ENCODE measurements at regions not wholly inside any gene's neighbourhood (a gene's known extent, or its start where the extent isn't known, plus 50 kb on each side); places are given as distances from the start of the nearest gene placed in this dataset.
A peak's percentile ranks its signal among the peaks of the same experiment; 100 is the strongest.

DNA sequence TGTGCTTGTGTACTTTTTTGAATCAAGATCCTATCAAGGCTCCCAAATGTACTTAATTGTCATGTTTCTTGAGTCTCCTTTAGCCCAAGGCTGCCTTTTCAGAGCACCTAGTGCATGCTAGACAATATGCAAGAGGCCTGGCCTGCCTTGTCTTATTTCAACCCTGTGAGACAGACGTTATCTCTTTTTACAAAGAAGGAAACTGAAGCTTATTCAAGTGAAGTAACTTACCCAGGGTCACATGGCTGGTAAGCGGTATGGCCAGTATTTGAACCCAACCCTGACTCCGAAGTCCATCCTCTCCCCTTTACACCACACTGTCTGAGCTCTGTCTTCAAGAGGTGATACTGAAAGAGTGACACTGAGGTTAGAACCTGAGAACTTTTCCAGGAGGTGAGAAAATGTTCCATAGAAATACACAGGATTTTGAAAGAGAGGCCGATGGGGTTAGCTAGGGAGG is 505.1 kb downstream of the FOXO1 start:
- intact Hi-C loops (cut with DNase I; ENCODE audit: low total_unique reads) = no loop called here
- no peaks in the 10 kb centered on the region for H3K27me3 ChIP-seq

DNA sequence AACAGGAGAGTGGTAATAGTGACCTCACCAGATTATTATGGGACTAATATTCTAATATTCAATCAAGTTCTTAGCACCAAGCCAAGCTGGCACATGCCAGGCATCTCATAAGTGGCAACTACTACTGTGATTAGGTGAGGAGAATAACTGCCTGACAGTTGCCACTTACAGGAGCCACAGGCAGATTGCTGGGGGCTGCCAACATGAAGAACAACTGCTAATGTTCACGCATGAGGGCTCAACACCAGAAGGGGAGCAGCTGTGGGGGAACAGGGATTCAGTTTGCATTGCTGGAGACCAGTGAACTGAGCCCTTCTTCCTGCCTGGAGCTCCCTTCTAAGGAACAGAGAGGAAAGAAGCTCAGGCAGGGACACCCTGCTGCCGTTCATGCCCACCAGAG is 504.5 kb downstream of the FOXO1 start:
- Histone ChIP-seq H3K36me3 (no peaks in the 10 kb centered on the region), H3K27ac (no peak overlapping the region), H3K9me3 (no peaks in the 10 kb centered on the region), H3K4me1 (no peaks in the 10 kb centered on the region), H3K27me3 (no peaks in the 10 kb centered on the region), H3K4me3 (no peak overlapping the region)
- TF ChIP-seq POLR2A (IDR thresholded peaks at IDR 0.05) (no peak), POLR2AphosphoS5 (IDR thresholded peaks at IDR 0.05) (no peak)
- TF ChIP-seq, protein P1, sequence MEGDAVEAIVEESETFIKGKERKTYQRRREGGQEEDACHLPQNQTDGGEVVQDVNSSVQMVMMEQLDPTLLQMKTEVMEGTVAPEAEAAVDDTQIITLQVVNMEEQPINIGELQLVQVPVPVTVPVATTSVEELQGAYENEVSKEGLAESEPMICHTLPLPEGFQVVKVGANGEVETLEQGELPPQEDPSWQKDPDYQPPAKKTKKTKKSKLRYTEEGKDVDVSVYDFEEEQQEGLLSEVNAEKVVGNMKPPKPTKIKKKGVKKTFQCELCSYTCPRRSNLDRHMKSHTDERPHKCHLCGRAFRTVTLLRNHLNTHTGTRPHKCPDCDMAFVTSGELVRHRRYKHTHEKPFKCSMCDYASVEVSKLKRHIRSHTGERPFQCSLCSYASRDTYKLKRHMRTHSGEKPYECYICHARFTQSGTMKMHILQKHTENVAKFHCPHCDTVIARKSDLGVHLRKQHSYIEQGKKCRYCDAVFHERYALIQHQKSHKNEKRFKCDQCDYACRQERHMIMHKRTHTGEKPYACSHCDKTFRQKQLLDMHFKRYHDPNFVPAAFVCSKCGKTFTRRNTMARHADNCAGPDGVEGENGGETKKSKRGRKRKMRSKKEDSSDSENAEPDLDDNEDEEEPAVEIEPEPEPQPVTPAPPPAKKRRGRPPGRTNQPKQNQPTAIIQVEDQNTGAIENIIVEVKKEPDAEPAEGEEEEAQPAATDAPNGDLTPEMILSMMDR (IDR thresholded peaks at IDR 0.05) = no peak
- intact Hi-C loops (cut with DNase I; ENCODE audit: low total_unique reads) = no loop called here
- no peak for DNase-seq (ENCODE audit: low spot score in 2 of 2)

More for the DNA sequence above, 505.1 kb downstream of the FOXO1 start:
- Histone ChIP-seq H3K27ac (no peak overlapping the region), H3K4me3 (no peak overlapping the region), H3K4me1 (no peaks in the 10 kb centered on the region), H3K9me3 (no peaks in the 10 kb centered on the region), H3K36me3 (no peaks in the 10 kb centered on the region)
- DNase-seq (ENCODE audit: low spot score in 2 of 2) = no peak
- TF ChIP-seq POLR2AphosphoS5 (IDR thresholded peaks at IDR 0.05) = no peak
- no peak for TF ChIP-seq POLR2A (IDR thresholded peaks at IDR 0.05)
- TF ChIP-seq, protein P1 (IDR thresholded peaks at IDR 0.05) = no peak

DNA sequence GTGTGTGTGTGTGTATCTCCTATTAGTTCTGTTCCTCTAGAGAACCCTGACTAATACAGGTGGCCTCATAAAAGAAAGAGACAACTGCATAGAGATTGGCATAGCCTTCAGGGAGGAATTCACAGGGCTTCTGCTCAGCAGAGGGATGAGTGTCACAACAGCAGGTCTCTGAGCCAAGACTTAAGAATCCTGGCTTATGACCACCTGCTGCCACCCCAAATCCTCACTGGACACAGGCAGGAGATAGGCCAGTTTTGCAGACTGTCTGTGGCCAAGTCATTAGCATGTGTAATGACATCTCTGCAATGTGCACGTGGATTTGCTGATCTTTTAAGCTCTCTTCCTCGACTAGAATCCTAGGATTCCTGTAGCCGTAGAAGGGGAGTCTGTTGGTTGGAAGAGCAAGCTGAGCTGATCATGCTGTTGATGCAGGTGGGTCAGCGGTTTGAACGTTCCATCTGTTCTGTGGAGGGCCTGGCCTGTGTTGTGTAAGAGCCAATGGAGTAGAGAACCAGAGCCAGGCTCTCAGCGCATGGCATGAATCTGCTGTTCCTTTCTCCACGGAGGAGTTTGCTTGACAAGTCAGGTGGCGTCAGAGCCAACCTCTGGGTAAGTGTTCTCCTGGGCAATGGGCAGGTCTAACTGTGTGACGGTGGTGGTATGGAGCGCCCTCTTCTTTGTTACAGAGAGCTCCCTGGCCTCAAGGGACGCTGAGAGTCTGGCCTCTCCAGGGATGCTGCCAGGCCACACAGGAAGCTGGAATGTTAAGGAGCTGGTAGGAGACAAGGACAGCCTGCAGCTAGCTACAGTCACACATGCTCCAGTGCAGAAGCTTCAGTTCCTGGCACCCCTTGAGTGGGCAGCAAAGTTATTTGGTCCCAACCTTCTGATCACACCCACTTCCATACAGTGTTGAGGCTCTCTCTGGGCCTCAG is 503.1 kb downstream of the FOXO1 start:
- Histone ChIP-seq H3K27ac (no peak overlapping the region), H3K36me3 (no peaks in the 10 kb centered on the region), H3K9me3 (no peaks in the 10 kb centered on the region), H3K4me1 (no peaks in the 10 kb centered on the region), H3K4me3 (no peak overlapping the region), H3K27me3 (no peaks in the 10 kb centered on the region)
- intact Hi-C loops (cut with DNase I; ENCODE audit: low total_unique reads) = no loop called here
- TF ChIP-seq, protein P1 (IDR thresholded peaks at IDR 0.05) = no peak
- TF ChIP-seq POLR2AphosphoS5 (IDR thresholded peaks at IDR 0.05) = no peak
- TF ChIP-seq POLR2A (IDR thresholded peaks at IDR 0.05) = no peak
- DNase-seq (ENCODE audit: low spot score in 2 of 2) = peak in 1 of 2 donors; percentile 71

DNA sequence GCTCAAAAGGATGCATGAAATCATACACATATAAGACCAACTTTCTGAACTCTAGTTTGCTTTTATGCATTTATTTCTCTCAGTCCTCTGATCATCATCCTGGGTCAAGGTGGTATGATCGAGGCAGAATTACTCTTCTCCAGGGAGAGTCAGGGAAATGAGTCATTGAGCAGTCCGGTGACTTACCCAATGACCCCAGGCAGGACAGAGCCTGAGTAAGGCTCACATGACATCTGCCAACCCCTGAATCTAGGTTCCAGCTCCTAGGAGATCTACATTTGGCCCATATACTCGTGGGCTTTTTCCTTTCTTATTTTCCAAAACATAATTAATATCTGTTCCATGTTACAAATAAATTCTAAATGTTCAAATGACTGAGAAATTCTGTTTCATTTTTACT is 502.3 kb downstream of the FOXO1 start:
- TF ChIP-seq POLR2A (IDR thresholded peaks at IDR 0.05) = no peak
- TF ChIP-seq, protein P1 (IDR thresholded peaks at IDR 0.05) = no peak
- no peak for TF ChIP-seq POLR2AphosphoS5 (IDR thresholded peaks at IDR 0.05)
- intact Hi-C loops (cut with DNase I; ENCODE audit: low total_unique reads) = no loop called here
- Histone ChIP-seq H3K4me3 (no peak overlapping the region), H3K36me3 (no peaks in the 10 kb centered on the region), H3K27ac (no peak overlapping the region), H3K4me1 (no peaks in the 10 kb centered on the region), H3K9me3 (no peaks in the 10 kb centered on the region), H3K27me3 (no peaks in the 10 kb centered on the region)
- no peak for DNase-seq (ENCODE audit: low spot score in 2 of 2)

DNA sequence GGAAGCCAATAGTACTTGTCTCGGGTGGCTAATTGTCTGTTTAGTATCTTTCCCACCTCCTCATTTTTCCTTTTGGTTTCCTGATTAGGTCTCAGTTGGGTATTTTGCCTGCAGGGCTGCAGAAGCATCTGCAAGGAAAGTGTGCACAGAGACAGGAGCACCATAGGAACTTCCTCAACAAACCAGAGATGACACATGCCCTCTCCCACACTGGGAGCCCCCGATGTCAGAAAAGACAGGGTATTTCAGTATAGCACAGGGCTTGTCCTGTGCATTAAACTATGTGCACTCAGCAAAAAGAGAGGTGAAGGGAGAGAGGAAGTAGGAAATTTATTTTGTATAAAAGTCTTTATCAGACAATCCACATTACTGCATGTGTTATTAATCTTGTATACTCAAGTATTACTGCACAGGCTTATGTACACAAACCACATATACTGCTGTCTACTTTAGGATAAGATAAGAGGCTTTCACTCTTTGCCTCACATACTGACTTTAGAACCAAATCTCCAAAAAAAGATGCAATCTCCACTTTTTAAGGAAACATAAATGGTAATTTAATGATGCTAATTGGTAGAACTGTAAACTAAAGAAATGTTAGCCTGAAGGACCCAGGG is 501.0 kb downstream of the FOXO1 start:
- Histone ChIP-seq H3K4me1 (no peaks in the 10 kb centered on the region), H3K36me3 (no peaks in the 10 kb centered on the region), H3K27me3 (no peaks in the 10 kb centered on the region), H3K27ac (no peak overlapping the region), H3K4me3 (no peak overlapping the region), H3K9me3 (no peaks in the 10 kb centered on the region)
- TF ChIP-seq, protein P1 (IDR thresholded peaks at IDR 0.05) = no peak
- TF ChIP-seq POLR2A (IDR thresholded peaks at IDR 0.05) (no peak), POLR2AphosphoS5 (IDR thresholded peaks at IDR 0.05) (no peak)
- no peak for DNase-seq (ENCODE audit: low spot score in 2 of 2)
- intact Hi-C loops (cut with DNase I; ENCODE audit: low total_unique reads) = no loop called here

All from breast epithelium (tissue), 4 donors.